Pancreas (tissue), 10 donors: ENCODE measurements at regions not wholly inside any gene's neighbourhood (a gene's known extent, or its start where the extent isn't known, plus 50 kb on each side); places are given as distances from the start of the nearest gene placed in this dataset.

Experiments
- ATAC-seq, 4 donors: fragments of 200-7000 bp; cut with Tn5 transposase; one replicate each; pipeline versions ENCODE4 v1.8.0 to v1.9.1; 2020; ENCODE audit warnings: mild to moderate bottlenecking in 4 of 4, moderate library complexity in 4 of 4
- DNase-seq, 6 donors: peaks; one replicate each; pipeline ENCODE4 v3.0.0-alpha.2; 2020
- FAIRE-seq: peaks from 2 replicates; lab custom pipeline; 2012; peaks lifted over from hg19 to GRCh38; lab: Jason Lieb, UNC
- H3K27ac ChIP-seq, 4 donors: fragments of 200-600 bp; sonication (generic); 1 replicate in 3 of 4; 2 replicates in 1 of 4; pipeline versions ENCODE4 v1.5.0 to v1.8.0; 2020
- H3K27me3 ChIP-seq, 4 donors: fragments of 200-600 bp; one replicate each; pipeline ENCODE4 v1.8.0; 2021
- H3K36me3 ChIP-seq, 3 donors: fragments of 200-600 bp; sonication (generic) in 1 of 3; one replicate each; pipeline versions ENCODE4 v1.5.0 to v1.8.0; 2020 to 2021
- H3K4me1 ChIP-seq, 3 donors: fragments of 200-600 bp; one replicate each; pipeline ENCODE4 v1.8.0; 2021
- H3K4me3 ChIP-seq, 4 donors: fragments of 200-600 bp; sonication (generic) in 2 of 4; one replicate each; pipeline versions ENCODE4 v1.5.0 to v1.8.0; 2020 to 2021
- H3K9me3 ChIP-seq, 4 donors: fragments of 200-600 bp; one replicate each; pipeline ENCODE4 v1.8.0; 2021
- WGBS, 2 donors: extraction: QIAGEN DNeasy Blood & Tissue Kit; methylation state at CpG; one replicate each; pipeline ENCODE4 v1.1.7; 2013; 5-methylcytosine and 5-hydroxymethylcytosine counted together
- intact Hi-C, 3 donors: fragments of 100-400 bp; cut with DNase I; formaldehyde crosslinking; loops; one replicate each; pipeline versions ENCODE4 v1.11.1 to v1.14.2; 2022
- TF ChIP-seq, protein P1 (sequence below), 4 donors: fragments of 200-600 bp; sonication (generic) in 3 of 4; IDR thresholded peaks; one replicate each; pipeline versions ENCODE4 v1.5.0 to v1.8.0; 2021; ENCODE audit warnings: antibody characterized with exemption in 4 of 4
- donor health status: healthy with polysubstance abuse.
- donor health status: DM: no; HTN: no; CAD: no; lungs with moderate emphysema.
- donor health status: DM: no; HTN: no; CAD: no.
- donor health status: control.
- donor health status: control.
- donor health status: Bipolar disorder and iron deficiency.
- donor health status: DM: yes; HTN: yes; CAD: no.
- donor health status: DM: no; HTN: no; CAD: no.
- donor health status: DM: no; HTN: no; CAD: no.
- donor health status: DM: yes; HTN: yes; CAD: no.

DNA sequence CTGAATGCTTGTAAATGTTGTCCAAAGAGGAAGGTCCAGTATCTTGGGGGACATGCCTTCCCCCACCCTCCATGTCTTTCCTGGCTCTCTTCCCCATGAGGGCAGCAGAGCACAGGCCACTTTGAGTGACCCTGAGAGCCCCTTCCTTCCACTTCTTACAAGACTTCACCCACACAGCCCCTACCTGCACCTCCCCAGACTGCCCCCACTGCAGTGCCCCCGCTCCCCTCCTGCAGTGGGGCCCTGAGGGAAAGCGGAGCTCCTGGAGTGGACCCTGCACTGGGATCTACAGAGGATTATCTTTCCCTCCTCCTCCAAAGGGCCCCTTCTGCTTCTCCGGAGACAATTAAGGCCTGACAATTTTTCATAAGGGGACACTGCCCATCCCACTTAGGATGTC is 326.8 kb downstream of the TCERG1L start:
- WGBS, 2 donors, result 70 to 77% methylated on average over 3 of the region's 3 CpGs
- no peak for FAIRE-seq
- intact Hi-C loops, result no loop called here
- Histone ChIP-seq H3K36me3 (no peaks in the 10 kb centered on the region), H3K27me3 (peaks cover 0 to 3% (median 0%) of the 10 kb centered on the region in 4 donors), H3K4me3 (no peak overlapping the region), H3K4me1 (no peaks in the 10 kb centered on the region), H3K9me3 (no peaks in the 10 kb centered on the region), H3K27ac (no peak overlapping the region)
- TF ChIP-seq, protein P1, sequence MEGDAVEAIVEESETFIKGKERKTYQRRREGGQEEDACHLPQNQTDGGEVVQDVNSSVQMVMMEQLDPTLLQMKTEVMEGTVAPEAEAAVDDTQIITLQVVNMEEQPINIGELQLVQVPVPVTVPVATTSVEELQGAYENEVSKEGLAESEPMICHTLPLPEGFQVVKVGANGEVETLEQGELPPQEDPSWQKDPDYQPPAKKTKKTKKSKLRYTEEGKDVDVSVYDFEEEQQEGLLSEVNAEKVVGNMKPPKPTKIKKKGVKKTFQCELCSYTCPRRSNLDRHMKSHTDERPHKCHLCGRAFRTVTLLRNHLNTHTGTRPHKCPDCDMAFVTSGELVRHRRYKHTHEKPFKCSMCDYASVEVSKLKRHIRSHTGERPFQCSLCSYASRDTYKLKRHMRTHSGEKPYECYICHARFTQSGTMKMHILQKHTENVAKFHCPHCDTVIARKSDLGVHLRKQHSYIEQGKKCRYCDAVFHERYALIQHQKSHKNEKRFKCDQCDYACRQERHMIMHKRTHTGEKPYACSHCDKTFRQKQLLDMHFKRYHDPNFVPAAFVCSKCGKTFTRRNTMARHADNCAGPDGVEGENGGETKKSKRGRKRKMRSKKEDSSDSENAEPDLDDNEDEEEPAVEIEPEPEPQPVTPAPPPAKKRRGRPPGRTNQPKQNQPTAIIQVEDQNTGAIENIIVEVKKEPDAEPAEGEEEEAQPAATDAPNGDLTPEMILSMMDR (IDR thresholded peaks at IDR 0.05), result no peak
- DNase-seq, result no peak
- no peak for ATAC-seq

DNA sequence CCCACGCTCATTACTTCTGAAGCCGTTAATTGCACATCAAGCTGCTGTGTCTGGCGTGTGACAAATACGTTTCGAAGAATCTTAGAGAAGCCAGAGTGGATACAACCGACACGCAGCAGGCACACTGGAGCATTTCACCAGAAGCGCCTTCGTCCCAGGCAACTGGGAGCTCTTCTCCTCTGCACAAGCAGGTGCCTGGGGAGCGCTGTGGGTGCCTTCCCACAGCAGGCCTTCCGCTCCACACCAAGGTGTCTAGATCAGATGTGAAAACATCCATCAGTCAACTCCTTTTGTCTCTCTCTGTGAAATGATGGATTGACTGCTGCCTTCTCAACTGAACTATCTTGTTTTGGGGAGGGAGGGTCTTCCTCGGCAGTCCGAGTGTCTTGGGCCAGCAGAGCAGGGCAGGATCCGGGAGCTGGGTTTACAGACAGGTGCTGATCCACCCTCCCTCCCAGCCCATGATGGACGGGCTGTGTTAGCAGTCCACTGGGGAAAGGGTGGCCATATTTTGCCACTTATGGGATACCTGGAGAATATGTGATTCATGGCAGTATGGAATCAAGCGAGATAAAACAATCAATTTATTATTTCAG is 326.3 kb downstream of the TCERG1L start:
- FAIRE-seq, result no peak
- intact Hi-C loops, result no loop called here
- Histone ChIP-seq H3K9me3 (no peaks in the 10 kb centered on the region), H3K4me3 (no peak overlapping the region), H3K36me3 (no peaks in the 10 kb centered on the region), H3K27me3 (no peaks in the 10 kb centered on the region), H3K27ac (no peak overlapping the region), H3K4me1 (no peaks in the 10 kb centered on the region)
- DNase-seq, result no peak
- WGBS, 2 donors, result 73 to 83% methylated on average over 16 of the region's 16 CpGs
- ATAC-seq, result no peak
- TF ChIP-seq, protein P1 (IDR thresholded peaks at IDR 0.05), result no peak

DNA sequence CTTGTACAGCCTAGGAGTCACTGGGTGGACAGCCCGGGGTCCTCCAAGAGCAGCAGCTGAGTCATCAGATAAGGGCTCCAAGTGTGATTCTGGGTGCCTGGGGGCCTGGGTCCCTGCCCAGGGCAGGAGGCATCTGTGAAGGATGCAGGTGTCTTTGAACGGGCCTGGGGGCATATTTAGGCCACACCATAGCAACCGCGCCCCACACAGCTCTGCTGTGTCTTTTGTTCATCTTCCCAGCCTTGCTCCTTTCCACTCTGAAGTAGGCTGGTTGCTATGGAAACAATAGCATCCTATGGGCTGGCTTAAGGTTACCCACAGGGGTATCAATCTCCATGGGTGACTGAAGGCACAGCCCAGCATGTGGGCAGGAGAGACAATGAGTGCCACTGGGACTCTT is 324.7 kb downstream of the TCERG1L start:
- no peaks in the 10 kb centered on the region for H3K27me3 ChIP-seq
- H3K36me3 ChIP-seq, result no peaks in the 10 kb centered on the region
- no peaks in the 10 kb centered on the region for H3K9me3 ChIP-seq
- H3K27ac ChIP-seq, result no peak overlapping the region
- no peak for FAIRE-seq
- intact Hi-C loops, result no loop called here
- 74 to 96% methylated on average over 3 to 4 of the region's 4 CpGs for WGBS, 2 donors
- no peak for DNase-seq
- TF ChIP-seq, protein P1 (IDR thresholded peaks at IDR 0.05), result no peak
- H3K4me3 ChIP-seq, result no peak overlapping the region
- ATAC-seq, result no peak
- no peaks in the 10 kb centered on the region for H3K4me1 ChIP-seq

DNA sequence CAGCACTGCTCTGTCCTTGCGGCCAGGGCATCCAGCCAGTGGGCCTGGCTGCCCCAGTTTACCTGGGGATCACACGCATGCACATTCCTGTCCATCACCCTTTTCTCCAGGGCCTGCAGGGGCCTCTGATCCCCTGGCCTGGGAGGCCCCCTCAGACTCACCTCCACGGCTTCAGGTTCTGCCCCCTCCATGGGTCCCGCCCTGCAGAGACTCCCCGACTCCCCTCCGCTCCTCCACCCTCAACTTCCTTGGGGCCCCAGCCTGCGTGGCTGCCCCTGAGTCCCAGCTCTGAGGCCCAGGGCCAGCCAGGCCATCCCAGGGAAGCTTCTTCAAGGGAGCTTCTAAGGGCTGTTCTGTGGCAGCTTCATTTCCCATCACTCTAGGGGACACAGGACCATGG is 324.1 kb downstream of the TCERG1L start:
- TF ChIP-seq, protein P1 (IDR thresholded peaks at IDR 0.05), result no peak
- Histone ChIP-seq H3K27ac (no peak overlapping the region), H3K4me3 (no peak overlapping the region), H3K27me3 (no peaks in the 10 kb centered on the region), H3K36me3 (no peaks in the 10 kb centered on the region), H3K4me1 (no peaks in the 10 kb centered on the region), H3K9me3 (no peaks in the 10 kb centered on the region)
- DNase-seq, result no peak
- ATAC-seq, result no peak
- WGBS, 2 donors, result 74 to 83% methylated on average over 7 of the region's 7 CpGs
- FAIRE-seq, result no peak
- intact Hi-C loops, result no loop called here

DNA sequence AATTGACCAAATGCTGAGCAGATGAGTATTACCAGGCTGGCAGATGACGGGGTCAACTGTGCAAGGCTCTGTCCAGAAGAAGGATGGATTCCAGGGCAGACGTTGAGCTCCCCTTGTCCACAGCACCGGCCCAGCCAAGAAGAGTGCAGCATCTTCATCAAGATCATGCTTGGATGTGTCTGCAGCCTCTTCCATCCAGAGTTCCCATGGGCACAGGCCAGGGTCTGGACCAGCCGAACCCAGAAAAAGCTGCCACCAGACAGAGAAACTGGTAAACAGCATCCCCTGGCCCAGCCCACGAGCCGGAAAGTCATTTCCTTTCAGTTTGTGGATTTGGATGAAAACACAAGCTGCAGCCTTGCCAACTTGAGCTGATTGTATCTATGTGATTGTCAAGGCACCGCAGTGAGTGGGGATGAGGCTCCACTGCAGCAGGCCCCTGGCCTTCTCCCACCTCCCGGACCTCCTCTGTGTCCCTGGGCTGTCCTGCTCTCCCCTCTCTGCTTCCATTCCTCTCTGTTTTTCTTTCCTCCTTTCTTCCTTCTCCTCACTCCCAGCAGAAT is 321.8 kb downstream of the TCERG1L start:
- Histone ChIP-seq H3K27me3 (no peaks in the 10 kb centered on the region), H3K4me3 (no peak overlapping the region), H3K9me3 (no peaks in the 10 kb centered on the region), H3K27ac (no peak overlapping the region), H3K36me3 (no peaks in the 10 kb centered on the region), H3K4me1 (no peaks in the 10 kb centered on the region)
- no peak for ATAC-seq
- WGBS, 2 donors, result 79 to 84% methylated on average over 8 of the region's 8 CpGs
- TF ChIP-seq, protein P1 (IDR thresholded peaks at IDR 0.05), result no peak
- no peak for DNase-seq
- intact Hi-C loops, result no loop called here
- FAIRE-seq, result no peak
